H7 (cell line): ENCODE measurements at regions not wholly inside any gene's neighbourhood (a gene's known extent, or its start where the extent isn't known, plus 50 kb on each side); places are given as distances from the start of the nearest gene placed in this dataset.

ENCODE experiments used
- DNase-seq: peaks from one replicate; pipeline ENCODE4 v3.0.0; 2012
- H3K27me3 ChIP-seq: 2 replicates; pipeline ENCODE4 v1.6.0; 2011; ENCODE audit warnings: mild to moderate bottlenecking, low read length; ENCODE audit not compliant: control insufficient read depth, insufficient read depth
- H3K36me3 ChIP-seq: replicated peaks from 2 replicates; pipeline ENCODE4 v1.5.1; 2011; ENCODE audit warnings: low read length; ENCODE audit not compliant: control insufficient read depth, insufficient read depth
- H3K4me3 ChIP-seq: 2 replicates; pipeline ENCODE4 v1.5.1; 2011; ENCODE audit warnings: low read depth, mild to moderate bottlenecking, control low read depth, low read length, moderate library complexity; ENCODE audit not compliant: insufficient read depth

- DNase-seq, result no peak
- Histone ChIP-seq H3K27me3 (peaks cover 19% of the 10 kb centered on the region), H3K36me3 (no peaks in the 10 kb centered on the region), H3K4me3 (no peak overlapping the region)
Observed at GRCh38 chr3:194073926-194074325, 62.0 kb upstream of the HES1 start.

GRCh38 chr3:194075088-194075615 lies 60.8 kb upstream of the HES1 start:
- no peak for DNase-seq
- no peak overlapping the region for H3K4me3 ChIP-seq
- H3K36me3 ChIP-seq, result no peaks in the 10 kb centered on the region
- H3K27me3 ChIP-seq, result peaks cover 13% of the 10 kb centered on the region

GRCh38 chr3:194075802-194076460 lies 60.0 kb upstream of the HES1 start:
- Histone ChIP-seq H3K36me3 (no peaks in the 10 kb centered on the region), H3K4me3 (no peak overlapping the region), H3K27me3 (peaks cover 6% of the 10 kb centered on the region)
- no peak for DNase-seq

DNA sequence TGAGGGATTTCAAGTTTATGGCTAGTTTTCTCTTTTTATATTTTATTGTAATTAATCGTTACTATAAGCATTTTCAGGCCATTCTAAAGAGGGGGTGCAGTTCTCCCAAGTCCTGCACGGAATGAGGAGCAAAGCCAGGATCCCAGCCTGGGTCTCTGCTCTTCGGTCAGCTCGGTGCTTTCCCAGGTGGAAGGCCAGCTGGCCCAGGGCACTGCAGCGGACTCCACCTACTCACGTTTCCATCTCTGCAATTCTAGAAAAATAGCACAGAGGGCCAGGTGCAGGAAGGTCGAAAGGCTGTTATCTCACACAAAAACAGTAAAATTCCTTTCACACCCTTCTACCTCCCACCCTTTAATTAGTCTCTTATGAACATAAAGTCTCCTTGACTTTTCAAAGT lies 59.5 kb upstream of the HES1 start:
- no peak for DNase-seq
- H3K27me3 ChIP-seq, result peaks cover 1% of the 10 kb centered on the region
- H3K36me3 ChIP-seq, result no peaks in the 10 kb centered on the region
- H3K4me3 ChIP-seq, result no peak overlapping the region

DNA sequence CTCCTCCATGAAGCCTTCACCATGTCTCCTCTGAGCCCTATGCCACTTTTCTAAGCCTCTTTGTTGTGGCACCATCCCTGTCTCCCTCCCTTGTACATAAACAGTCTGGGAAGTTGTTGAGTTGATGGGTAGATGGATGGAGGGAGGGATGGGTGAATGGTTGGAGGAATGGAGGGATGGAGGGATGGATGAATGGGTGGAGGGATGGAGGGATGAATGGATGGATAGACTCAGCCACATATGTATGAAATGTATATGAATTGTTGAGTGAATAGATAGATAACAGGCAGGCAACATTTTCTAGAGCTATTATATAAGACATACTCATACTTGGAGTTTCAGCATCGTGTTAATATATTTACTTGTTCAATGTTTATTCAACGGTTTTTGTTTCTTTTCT lies 58.3 kb upstream of the HES1 start:
- no peak overlapping the region for H3K4me3 ChIP-seq
- no peak for DNase-seq
- no peaks in the 10 kb centered on the region for H3K27me3 ChIP-seq
- H3K36me3 ChIP-seq, result no peaks in the 10 kb centered on the region

- no peak for DNase-seq
- H3K4me3 ChIP-seq, result no peak overlapping the region
- H3K36me3 ChIP-seq, result no peaks in the 10 kb centered on the region
- H3K27me3 ChIP-seq, result no peaks in the 10 kb centered on the region
Observed at GRCh38 chr3:194078045-194078821, 57.7 kb upstream of the HES1 start.

DNA sequence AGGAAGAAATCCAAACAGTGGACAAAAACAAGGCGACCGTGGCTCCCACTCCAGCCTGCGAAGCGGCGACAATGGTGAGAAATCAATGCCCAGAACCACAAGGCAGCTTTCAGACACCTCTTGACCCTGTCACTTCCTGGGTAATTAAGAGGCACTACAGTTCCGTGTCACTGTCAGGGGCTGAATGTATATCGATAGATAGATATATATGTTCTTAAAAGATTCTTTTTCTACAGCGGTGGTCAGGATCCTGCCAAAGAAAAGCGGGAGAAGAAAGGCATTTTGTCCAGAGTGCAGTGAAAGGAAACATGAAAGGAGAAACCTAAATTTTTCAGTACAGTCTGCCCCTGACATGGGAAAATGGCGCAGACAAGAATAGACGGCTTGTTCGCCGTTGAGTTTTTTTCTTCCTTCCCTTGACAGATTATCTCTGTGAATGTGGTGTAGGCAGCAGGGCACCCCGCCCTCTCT lies 56.2 kb upstream of the HES1 start:
- Histone ChIP-seq H3K36me3 (no peaks in the 10 kb centered on the region), H3K27me3 (no peaks in the 10 kb centered on the region), H3K4me3 (no peak overlapping the region)
- DNase-seq, result no peak

DNA sequence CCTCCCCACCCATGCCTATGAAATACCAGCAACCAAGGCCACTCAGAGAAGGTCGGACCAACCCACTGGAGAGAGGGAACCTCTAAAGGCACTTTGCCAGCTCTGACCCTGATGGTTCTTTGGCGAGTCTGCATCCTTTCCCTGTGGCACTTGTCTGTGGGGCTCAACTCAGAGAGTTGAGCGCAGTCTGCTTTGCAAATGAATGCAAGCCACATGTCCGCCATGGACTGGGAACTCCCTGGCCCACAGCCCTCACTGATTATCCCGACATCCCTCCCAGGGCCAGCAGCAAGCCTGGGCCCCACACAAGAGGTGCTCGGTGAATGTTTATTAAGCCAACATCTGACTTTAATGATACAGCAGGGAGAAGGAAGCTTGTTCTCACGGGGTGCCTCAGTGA lies 55.5 kb upstream of the HES1 start:
- Histone ChIP-seq H3K27me3 (no peaks in the 10 kb centered on the region), H3K4me3 (no peak overlapping the region), H3K36me3 (no peaks in the 10 kb centered on the region)
- no peak for DNase-seq

DNA sequence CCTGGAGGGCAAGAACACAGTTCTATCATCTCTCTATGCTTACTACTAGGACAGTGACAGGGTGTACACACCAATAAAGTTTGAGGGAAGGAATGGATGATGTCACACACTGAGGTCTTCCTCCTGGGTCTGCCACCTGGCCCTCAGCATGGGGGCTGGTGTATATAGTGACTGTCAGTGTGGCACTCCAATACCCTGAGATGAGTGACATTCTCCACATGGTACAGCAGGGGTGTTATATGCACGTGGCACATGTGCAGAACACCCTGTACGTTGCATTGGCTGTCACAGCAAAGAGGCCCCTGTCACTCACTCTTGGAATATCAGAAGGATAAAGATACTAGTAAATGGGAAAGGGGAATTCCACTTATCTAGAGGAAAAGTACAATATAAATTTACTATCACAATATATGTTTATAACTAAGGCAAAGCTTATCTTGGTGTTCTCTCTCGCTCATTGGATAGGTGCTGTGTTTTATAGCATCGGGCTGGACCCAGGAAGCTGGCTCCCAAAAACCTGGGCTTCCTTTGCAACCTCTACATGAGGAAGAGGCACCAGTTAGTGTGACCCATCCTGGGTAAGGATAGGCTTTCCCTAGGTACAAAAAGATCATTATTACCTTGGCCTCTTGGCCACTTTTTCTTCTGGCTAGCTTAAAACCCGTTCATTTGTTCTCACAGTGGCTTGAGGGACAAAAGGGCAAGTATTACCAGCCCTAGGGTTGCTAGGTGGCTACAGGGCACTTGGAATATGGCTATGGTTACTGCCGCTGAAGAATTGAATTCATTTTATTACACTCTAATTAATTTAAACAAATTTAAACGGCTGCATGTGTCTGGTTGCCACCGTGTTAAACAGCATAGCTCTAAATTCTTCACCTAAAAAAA lies 54.8 kb upstream of the HES1 start:
- Histone ChIP-seq H3K27me3 (no peaks in the 10 kb centered on the region), H3K36me3 (no peaks in the 10 kb centered on the region), H3K4me3 (no peak overlapping the region)
- DNase-seq, result no peak

- Histone ChIP-seq H3K36me3 (no peaks in the 10 kb centered on the region), H3K27me3 (no peaks in the 10 kb centered on the region), H3K4me3 (no peak overlapping the region)
- DNase-seq, result no peak
Observed at GRCh38 chr3:194081826-194082225, 54.1 kb upstream of the HES1 start.

GRCh38 chr3:194082743-194083636 lies 53.0 kb upstream of the HES1 start:
- Histone ChIP-seq H3K4me3 (no peak overlapping the region), H3K27me3 (no peaks in the 10 kb centered on the region), H3K36me3 (no peaks in the 10 kb centered on the region)
- no peak for DNase-seq

- Histone ChIP-seq H3K36me3 (no peaks in the 10 kb centered on the region), H3K27me3 (no peaks in the 10 kb centered on the region), H3K4me3 (no peak overlapping the region)
- no peak for DNase-seq
Observed at GRCh38 chr3:194083637-194084224, 52.2 kb upstream of the HES1 start.

DNA sequence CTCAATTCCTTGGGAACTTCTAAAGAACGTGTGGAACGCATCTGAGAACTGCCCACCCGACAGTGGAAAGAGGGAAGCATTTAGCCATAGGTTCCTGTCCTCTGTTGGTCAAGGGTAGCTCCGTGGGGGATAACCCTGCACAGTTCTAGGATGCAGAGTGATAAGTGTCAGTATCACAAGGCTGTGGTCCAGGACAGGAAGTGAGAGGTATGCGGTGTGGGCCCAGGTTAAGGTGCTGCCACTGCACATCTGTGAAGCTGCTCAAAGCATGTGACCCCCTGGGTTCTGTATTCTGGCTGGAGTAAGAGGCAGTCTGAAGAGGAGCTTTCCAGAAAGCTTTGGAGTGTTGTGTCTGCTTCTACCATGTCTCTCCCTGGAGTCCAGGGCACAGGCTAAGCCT lies 51.7 kb upstream of the HES1 start:
- Histone ChIP-seq H3K36me3 (no peaks in the 10 kb centered on the region), H3K4me3 (no peak overlapping the region), H3K27me3 (no peaks in the 10 kb centered on the region)
- DNase-seq, result no peak
